IPS DF 6.9 (cell line): ENCODE measurements at regions not wholly inside any gene's neighbourhood (a gene's known extent, or its start where the extent isn't known, plus 50 kb on each side); places are given as distances from the start of the nearest gene placed in this dataset.

Source experiments
- DNase-seq: peaks from one replicate; pipeline ENCODE4 v3.0.0-alpha.2; 2013; ENCODE audit warnings: low read depth, low spot score
- H3K27ac ChIP-seq: one replicate; pipeline ENCODE4 v1.5.1; 2013; ENCODE audit warnings: low read length, control low read depth
- H3K27me3 ChIP-seq: 2 replicates; pipeline ENCODE4 v1.6.1; 2013; ENCODE audit warnings: mild to moderate bottlenecking, low read length; ENCODE audit not compliant: control insufficient read depth, insufficient read depth
- H3K36me3 ChIP-seq: 2 replicates; pipeline ENCODE4 v1.6.1; 2013; ENCODE audit warnings: low read length; ENCODE audit not compliant: control insufficient read depth, insufficient read depth
- H3K4me1 ChIP-seq: 2 replicates; pipeline ENCODE4 v1.6.1; 2013; ENCODE audit warnings: low read length; ENCODE audit not compliant: control insufficient read depth, insufficient read depth
- H3K4me3 ChIP-seq: 2 replicates; pipeline ENCODE4 v1.5.1; 2013; ENCODE audit warnings: mild to moderate bottlenecking, low read length
- H3K9me3 ChIP-seq: 2 replicates; pipeline ENCODE4 v1.6.1; 2013; ENCODE audit warnings: low read length, inconsistent platforms; ENCODE audit not compliant: control insufficient read depth, insufficient read depth
- WGBS: extraction: QIAGEN DNeasy Blood & Tissue Kit; methylation state at CpG from one replicate; pipeline ENCODE4 v1.1.7; 2013; ENCODE audit warnings: mixed read lengths, missing lambda C conversion rate; ENCODE audit not compliant: insufficient read length, insufficient coverage; 5-methylcytosine and 5-hydroxymethylcytosine counted together

DNA sequence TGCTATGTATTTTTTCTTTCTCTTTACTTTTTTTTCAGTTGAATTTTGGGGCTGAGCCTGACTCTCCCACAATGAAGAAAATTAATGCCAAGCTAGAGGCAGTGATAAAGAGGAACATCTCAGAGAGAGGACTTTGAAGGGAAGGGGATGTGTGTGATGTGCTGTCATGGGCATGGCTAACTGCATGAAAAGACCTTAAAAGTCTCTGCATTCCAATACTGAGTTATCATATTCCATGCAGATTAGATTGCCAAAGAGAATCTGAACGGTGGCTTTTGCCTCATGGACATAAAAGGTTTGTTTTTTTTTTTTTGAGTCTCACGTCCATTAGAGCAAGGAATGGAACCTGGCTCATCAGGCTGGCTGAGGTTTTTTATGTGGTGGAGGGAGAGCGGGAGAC lies 213.9 kb downstream of the PIK3C3 start:
- Histone ChIP-seq H3K27ac (no peak overlapping the region), H3K4me3 (no peak overlapping the region), H3K9me3 (no peaks in the 10 kb centered on the region), H3K36me3 (no peaks in the 10 kb centered on the region), H3K27me3 (no peaks in the 10 kb centered on the region), H3K4me1 (no peaks in the 10 kb centered on the region)
- WGBS = no CpG with 5 or more reads among the region's 3 CpGs
- no peak for DNase-seq

DNA sequence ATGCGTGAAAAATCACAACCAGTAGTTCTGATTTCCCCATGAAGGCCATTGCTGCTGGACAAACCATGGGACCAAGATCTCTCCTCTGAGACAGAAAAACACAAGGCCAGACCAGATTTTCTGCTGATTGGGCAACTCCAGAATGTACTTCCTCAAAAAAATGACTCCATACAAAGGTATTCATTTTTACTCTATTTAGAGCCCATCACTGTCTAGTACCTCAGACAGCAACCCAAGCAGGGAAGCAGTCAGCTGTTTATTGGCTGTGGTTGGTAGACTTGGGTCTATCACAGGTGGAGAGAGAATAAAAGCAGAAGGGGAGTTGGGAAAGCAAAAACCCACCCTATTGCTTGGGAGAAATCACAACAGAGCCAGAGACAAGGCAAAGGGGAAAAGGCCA lies 219.9 kb downstream of the PIK3C3 start:
- H3K36me3 ChIP-seq = no peaks in the 10 kb centered on the region
- H3K27ac ChIP-seq = no peak overlapping the region
- H3K9me3 ChIP-seq = no peaks in the 10 kb centered on the region
- no peaks in the 10 kb centered on the region for H3K4me1 ChIP-seq
- WGBS = no CpG with 5 or more reads among the region's 1 CpG
- H3K4me3 ChIP-seq = no peak overlapping the region
- DNase-seq = no peak
- H3K27me3 ChIP-seq = no peaks in the 10 kb centered on the region

DNA sequence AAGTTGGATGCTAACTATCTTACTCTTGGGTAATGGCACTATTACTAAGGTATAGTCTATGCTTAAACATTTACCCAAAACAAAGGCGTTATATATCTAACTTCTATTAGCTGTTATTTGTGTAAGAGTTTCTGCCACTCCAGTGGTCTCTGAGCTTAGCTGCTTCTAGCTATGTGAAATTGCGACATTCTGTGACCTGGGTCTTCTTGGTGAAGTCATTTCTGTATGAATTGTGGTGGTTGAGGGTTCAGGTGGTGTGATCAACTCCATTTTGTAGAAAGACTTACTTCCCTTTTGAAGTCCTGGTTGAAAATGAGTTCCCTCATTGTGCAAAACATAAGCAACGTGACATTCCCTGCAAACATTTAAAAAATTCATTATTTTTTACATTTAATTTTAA lies 221.6 kb downstream of the PIK3C3 start:
- no peaks in the 10 kb centered on the region for H3K4me1 ChIP-seq
- DNase-seq = no peak
- no CpG with 5 or more reads among the region's 3 CpGs for WGBS

DNA sequence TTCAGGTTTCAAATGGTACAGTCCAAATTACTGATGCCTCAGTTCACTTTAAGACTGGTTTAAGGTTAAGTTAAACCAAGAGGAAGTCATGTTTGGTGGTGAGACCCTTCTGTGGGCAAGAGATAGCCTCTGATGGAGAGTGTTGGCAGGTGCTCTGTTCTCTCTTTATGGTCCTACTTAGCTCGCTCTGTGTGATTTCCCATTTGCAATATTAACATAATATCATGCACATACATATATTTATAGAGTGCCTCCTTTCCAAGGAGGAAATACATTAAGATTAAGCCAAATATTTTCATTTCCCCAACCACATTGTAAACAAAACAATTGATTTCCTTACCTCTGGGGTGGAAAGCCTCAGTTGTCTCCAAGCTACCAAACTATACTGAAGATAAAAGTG lies 222.4 kb downstream of the PIK3C3 start:
- Histone ChIP-seq H3K9me3 (no peaks in the 10 kb centered on the region), H3K36me3 (no peaks in the 10 kb centered on the region), H3K4me3 (no peak overlapping the region), H3K27ac (no peak overlapping the region), H3K27me3 (no peaks in the 10 kb centered on the region), H3K4me1 (no peaks in the 10 kb centered on the region)
- WGBS = no CpG with 5 or more reads among the region's 1 CpG
- DNase-seq = no peak

More for the DNA sequence above, 221.6 kb downstream of the PIK3C3 start:
- Histone ChIP-seq H3K4me3 (no peak overlapping the region), H3K36me3 (no peaks in the 10 kb centered on the region), H3K9me3 (no peaks in the 10 kb centered on the region), H3K27ac (no peak overlapping the region), H3K27me3 (no peaks in the 10 kb centered on the region)

DNA sequence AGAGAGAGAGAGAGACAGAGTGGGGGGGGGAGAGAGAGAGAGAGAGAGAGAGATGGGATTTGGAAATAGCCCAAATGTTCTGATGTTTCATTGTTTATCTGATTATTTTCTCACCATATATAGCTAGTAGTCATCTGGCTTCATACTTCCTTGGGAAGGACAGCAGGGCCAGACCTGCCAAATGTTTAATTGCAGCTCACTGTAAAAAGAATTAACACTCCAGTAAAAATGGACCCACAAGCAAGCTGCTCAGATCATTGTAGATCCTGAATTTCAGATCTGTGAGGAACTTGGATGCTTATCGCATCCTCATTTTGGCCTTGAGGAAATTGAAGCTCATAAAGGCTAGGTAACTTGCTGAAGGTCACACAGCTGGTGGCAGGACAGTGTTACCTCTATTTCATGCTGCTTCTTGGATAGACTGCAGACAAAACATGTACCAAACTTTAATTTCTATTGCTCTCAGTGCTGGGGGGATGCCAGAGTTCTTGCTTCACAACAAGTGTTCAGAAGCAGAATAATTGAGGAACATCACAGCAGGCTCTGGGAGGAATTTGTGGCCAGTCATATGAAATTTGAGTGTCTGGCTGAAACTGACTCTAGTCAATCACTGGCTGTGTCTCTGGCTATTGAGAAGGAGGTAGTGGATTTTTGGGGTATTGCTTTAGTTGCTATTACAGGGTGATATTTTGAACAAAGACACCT lies 223.5 kb downstream of the PIK3C3 start:
- Histone ChIP-seq H3K9me3 (no peaks in the 10 kb centered on the region), H3K36me3 (no peaks in the 10 kb centered on the region), H3K4me3 (no peak overlapping the region), H3K27ac (no peak overlapping the region), H3K4me1 (no peaks in the 10 kb centered on the region), H3K27me3 (no peaks in the 10 kb centered on the region)
- no peak for DNase-seq
- WGBS = no CpG with 5 or more reads among the region's 1 CpG

DNA sequence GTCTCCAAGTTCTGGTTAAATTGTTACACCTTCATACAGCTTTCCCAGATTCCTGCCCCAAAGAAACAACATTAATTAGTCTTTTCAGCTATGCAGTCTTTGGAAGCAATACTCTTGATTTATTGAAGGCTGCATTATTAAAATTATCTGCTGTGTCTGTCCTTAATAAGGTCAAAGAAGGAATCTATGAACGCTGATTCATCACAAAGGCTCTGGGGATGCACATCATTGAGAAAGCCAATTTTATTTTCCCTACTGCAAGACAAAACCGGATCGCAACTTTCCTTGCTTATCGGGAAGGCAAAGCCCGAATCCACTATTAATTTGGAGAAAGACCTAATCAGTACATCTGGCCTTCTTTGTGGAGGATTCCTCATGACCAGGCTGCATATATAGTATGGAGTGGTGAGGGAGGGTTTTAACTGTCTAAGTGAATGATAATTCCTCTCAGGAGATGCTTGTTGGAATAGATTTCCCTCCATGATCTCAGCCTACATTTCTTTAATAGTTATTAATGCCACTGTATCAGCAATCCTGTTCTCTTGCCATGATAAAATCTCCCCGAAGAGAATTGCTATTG lies 224.6 kb downstream of the PIK3C3 start:
- no peak overlapping the region for H3K4me3 ChIP-seq
- WGBS = no CpG with 5 or more reads among the region's 6 CpGs
- no peak for DNase-seq
- no peaks in the 10 kb centered on the region for H3K27me3 ChIP-seq
- no peak overlapping the region for H3K27ac ChIP-seq
- H3K36me3 ChIP-seq = no peaks in the 10 kb centered on the region
- H3K9me3 ChIP-seq = no peaks in the 10 kb centered on the region
- no peaks in the 10 kb centered on the region for H3K4me1 ChIP-seq

DNA sequence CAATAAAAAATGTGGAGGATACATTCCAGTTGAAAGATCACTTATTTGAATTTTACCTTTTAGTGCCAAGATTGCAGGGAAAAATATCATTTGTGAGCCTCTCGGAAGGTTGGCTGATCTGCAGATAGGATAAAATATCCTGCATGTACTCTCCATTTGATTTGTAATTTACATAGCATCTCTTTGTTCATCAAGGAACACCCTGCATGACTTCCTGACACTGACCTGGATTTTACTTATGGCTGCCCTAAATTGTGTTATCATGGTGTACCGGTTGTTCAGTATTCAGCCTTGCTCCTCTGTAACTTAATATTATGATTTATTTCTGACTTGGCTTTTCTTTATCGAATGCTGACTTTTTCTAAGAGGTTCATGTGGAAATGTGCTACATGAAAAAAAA lies 226.4 kb downstream of the PIK3C3 start:
- no peak for DNase-seq
- WGBS = no CpG with 5 or more reads among the region's 3 CpGs
- H3K4me1 ChIP-seq = no peaks in the 10 kb centered on the region
- H3K36me3 ChIP-seq = no peaks in the 10 kb centered on the region
- no peaks in the 10 kb centered on the region for H3K27me3 ChIP-seq
- no peak overlapping the region for H3K4me3 ChIP-seq
- H3K9me3 ChIP-seq = no peaks in the 10 kb centered on the region
- H3K27ac ChIP-seq = no peak overlapping the region

DNA sequence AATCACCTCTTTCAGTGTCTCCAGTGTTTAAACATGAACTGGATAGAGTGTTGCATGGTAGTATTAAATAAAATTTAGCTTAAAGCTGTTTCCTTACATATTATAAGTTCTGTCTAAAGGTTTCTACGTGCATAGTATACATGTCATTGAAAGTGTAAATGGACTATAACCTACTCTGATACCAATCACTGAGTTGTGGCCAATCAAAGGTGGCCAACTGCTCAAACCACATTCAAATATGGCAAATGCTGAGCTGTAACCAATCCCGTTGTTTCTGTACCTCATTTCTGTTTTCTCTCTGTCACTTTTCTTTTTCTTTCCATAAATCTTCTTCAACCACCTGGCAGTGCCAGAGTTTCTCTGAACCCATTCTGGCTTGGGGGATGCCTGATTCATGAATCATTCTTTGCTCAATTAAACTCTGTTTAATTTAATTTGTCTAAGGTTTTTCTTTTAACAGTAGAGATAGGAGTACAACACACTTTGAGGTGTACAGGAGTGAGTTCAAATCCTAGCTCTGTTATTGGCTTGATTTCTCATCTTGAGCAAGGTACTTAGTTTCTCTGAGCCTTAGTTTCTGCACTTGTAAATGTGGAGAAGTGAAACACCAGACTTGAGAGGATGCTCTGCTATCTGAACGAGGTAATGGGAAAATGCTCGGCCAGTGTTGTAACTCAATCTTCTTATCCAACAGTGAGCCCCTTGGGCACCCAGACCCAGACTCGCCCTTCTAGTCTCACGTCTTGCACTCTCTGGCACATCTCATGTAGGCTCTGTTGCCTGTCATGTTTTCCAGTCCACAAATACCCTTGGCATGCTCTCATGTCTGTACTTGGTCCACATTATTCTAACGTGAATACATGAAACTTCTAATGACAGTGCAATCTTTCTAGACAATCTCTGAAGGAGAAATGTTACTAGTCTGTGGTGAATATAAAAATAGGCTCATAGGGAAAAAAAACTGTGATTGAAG lies 228.0 kb downstream of the PIK3C3 start:
- Histone ChIP-seq H3K27me3 (no peaks in the 10 kb centered on the region), H3K4me3 (no peak overlapping the region), H3K9me3 (no peaks in the 10 kb centered on the region), H3K4me1 (no peaks in the 10 kb centered on the region), H3K27ac (no peak overlapping the region), H3K36me3 (no peaks in the 10 kb centered on the region)
- no peak for DNase-seq
- WGBS = no CpG with 5 or more reads among the region's 7 CpGs

DNA sequence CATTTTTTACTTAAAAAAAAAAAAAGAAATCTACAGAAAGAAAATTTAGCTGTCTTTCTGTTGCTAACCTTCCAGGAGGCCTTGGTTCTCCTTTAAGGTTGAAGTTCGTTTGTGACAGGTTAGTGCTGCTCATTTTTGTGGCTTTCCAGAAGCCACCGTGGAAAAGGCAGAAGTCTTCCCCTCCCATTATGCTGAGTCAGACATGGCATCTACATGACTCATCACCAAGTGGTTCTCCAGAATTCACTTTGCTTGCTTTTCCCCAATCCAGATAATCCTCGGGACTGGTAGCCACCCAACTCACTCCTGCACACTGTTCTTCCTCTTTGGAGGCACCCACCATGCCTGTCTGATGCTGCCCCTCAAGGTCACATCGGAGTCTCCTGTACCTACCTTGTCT lies 228.7 kb downstream of the PIK3C3 start:
- Histone ChIP-seq H3K27me3 (no peaks in the 10 kb centered on the region), H3K4me3 (no peak overlapping the region), H3K4me1 (no peaks in the 10 kb centered on the region), H3K9me3 (no peaks in the 10 kb centered on the region), H3K36me3 (no peaks in the 10 kb centered on the region), H3K27ac (no peak overlapping the region)
- no CpG with 5 or more reads among the region's 4 CpGs for WGBS
- DNase-seq = no peak

DNA sequence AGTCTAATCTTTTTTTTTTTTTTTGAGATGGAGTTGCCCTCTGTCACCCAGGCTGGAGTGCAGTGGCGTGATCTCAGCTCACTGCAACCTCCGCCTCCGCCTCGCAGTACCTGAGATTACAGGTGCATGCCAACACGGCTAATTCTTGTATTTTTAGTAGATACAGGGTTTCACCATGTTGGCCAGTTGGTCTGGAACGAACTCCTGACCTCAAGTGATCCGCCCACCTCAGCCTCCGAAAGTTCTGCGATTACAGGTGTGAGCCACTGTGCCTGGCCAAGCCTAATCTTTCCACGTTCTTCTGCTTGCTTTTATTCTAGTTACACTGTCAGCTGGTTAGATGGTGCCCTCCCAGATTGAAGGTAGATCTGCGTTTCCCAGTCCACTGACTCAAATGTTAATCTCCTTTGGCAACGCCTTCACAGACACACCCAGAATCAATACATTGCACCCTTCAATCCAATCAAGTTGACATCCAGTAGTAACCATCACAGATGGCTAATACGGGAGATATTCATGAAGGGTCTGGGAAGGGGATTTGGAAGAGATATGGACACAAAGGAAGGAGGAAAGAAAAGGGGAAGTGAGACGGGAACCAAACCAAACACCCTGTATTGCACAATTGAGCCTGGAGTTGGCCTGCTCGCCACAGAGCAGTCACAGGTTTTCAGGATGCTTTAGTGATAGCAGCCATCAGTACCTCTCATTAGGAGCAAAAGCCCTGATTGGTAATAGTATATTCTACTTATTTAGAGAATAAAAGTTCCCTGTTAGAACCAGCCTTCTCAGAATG lies 229.8 kb downstream of the PIK3C3 start:
- Histone ChIP-seq H3K27me3 (no peaks in the 10 kb centered on the region), H3K36me3 (no peaks in the 10 kb centered on the region), H3K4me3 (no peak overlapping the region), H3K27ac (no peak overlapping the region), H3K9me3 (no peaks in the 10 kb centered on the region), H3K4me1 (no peaks in the 10 kb centered on the region)
- DNase-seq = no peak
- WGBS = no CpG with 5 or more reads among the region's 15 CpGs
